Muscle of leg (tissue), 3 donors: ENCODE measurements at regions not wholly inside any gene's neighbourhood (a gene's known extent, or its start where the extent isn't known, plus 50 kb on each side); places are given as distances from the start of the nearest gene placed in this dataset.

Source experiments
- DNase-seq: peaks from one replicate; pipeline ENCODE4 v3.0.0; 2013
- H3K27ac ChIP-seq: one replicate; pipeline ENCODE4 v1.5.1; 2013; ENCODE audit warnings: mild to moderate bottlenecking, low read length, control low read depth
- H3K27me3 ChIP-seq: one replicate; pipeline ENCODE4 v1.6.1; 2013; ENCODE audit warnings: low read length; ENCODE audit not compliant: control insufficient read depth, insufficient read depth
- H3K36me3 ChIP-seq: one replicate; pipeline ENCODE4 v1.6.1; 2013; ENCODE audit warnings: low read length; ENCODE audit not compliant: control insufficient read depth, insufficient read depth
- H3K4me1 ChIP-seq: one replicate; pipeline ENCODE4 v1.6.1; 2013; ENCODE audit warnings: low read length; ENCODE audit not compliant: control insufficient read depth, insufficient read depth
- H3K4me3 ChIP-seq: one replicate; pipeline ENCODE4 v1.5.1; 2013; ENCODE audit warnings: low read length, control low read depth
- H3K9me3 ChIP-seq: replicated peaks from 2 replicates; pipeline ENCODE4 v1.6.1; 2013; ENCODE audit warnings: low read depth, low read length; ENCODE audit not compliant: control insufficient read depth
- WGBS: methylation state at CpG from one replicate; pipeline ENCODE4 v1.1.5; 2013; ENCODE audit warnings: missing lambda C conversion rate; ENCODE audit not compliant: insufficient coverage; 5-methylcytosine and 5-hydroxymethylcytosine counted together

DNA sequence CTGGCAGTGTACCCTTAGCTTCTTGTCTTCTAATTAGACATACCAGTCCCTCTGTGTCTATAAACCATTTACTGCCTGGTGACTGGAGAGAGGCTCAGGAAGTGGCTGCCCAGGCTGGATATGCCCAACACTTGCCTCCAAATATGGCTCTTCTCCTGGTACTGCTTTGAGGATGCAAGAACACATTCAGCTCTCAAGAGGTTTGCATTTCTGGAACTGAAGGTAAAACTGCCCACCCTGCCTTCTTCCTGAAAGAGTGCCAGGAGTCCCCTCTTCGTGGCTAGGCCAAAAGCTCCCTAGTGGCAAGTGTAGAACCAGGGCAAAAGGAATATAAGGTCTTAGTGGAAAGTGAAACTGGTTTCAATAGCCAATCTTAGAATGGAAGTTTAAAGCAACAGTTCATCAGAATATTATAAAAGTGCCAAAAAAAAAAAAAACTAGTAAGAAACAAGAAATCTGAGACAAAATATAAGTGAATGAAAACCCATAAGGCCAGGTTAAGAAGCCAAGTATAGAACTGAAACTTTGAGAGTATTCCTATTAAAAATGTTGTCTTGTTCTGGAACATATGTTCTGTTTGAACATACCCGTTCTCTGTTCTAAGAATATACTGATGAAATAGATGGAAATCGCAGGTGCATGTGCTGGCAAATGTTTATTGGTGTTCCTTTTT is 77.2 kb upstream of the CTTNBP2NL start:
- Histone ChIP-seq H3K4me1 (peaks cover 37% of the 10 kb centered on the region), H3K9me3 (no peaks in the 10 kb centered on the region), H3K4me3 (no peak overlapping the region), H3K36me3 (no peaks in the 10 kb centered on the region), H3K27ac (no peak overlapping the region), H3K27me3 (no peaks in the 10 kb centered on the region)
- DNase-seq, result no peak
- no CpG with 5 or more reads among the region's 3 CpGs for WGBS

DNA sequence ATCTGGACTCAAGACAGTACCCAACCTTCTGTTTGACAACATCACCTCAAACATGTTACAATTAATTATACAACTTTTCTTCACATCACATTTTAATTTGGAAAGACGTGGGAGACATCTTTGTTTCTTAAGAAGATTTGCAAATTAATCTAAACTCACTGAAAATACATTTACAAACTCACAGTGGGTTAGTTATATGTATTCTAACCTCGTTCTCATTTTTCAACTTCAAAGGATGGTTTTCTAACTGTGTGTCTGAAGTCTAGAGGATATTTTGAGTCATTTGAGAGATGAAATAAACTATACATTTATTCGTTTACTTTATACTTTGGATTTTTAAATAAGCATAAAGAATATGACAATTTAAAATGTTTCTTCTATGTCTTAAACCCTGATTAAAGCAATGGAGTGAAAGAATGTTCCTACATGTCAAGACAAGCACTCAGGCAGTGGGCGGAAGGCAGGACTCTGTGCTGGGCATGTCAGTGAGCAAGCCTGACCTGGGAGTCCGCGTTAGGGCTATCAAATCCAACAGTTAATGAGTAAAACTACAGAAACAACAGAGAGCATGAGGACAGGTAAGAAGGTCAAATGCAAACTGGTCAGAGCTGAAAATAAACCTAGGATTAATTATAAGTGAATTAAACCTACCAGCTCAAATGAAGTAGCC is 76.5 kb upstream of the CTTNBP2NL start:
- no peaks in the 10 kb centered on the region for H3K36me3 ChIP-seq
- H3K9me3 ChIP-seq, result no peaks in the 10 kb centered on the region
- peaks cover 40% of the 10 kb centered on the region for H3K4me1 ChIP-seq
- no peak overlapping the region for H3K27ac ChIP-seq
- no peak overlapping the region for H3K4me3 ChIP-seq
- no peak for DNase-seq
- WGBS, result 71% methylated on average over 1 of the region's 6 CpGs
- H3K27me3 ChIP-seq, result no peaks in the 10 kb centered on the region

DNA sequence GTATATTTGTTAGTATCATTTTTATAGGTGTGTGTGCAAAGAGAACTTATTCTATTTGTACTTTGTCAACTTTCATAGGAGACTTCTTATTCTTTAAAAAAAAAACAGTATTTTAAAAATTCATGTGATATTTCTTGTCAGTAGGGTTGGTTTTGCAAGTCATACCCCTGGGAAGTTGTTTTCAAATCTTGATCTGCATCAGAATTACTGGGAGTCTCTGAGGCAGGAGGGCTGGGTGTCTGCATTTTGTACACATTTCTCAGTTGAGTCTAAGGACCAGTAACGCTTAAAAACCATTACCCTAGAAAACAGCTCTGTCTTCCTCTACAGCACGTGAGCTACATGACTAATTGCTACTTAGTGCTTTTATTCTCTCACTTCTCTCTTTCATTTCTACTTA is 76.0 kb upstream of the CTTNBP2NL start:
- WGBS, result no CpG with 5 or more reads among the region's 2 CpGs
- no peak overlapping the region for H3K4me3 ChIP-seq
- H3K9me3 ChIP-seq, result no peaks in the 10 kb centered on the region

DNA sequence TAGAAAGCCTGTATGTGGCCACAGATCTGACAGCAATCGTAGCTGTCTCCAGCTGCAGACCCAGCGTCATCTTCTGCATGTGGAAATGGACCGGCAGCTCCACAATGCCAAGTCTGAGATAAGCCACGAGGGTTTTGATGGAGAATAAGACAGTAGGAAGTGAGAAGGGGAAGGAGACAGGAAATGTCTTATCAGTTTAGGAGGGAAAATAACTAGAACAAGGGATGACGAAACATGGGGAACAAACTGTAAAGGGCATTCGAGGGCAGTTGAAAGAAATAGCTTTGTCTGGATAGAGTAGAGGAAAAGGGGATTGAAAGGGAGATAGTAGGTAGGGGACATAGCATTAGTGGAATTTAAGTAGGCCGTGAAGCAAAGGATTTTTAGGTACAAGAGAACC is 74.0 kb upstream of the CTTNBP2NL start:
- Histone ChIP-seq H3K27me3 (peaks cover 5% of the 10 kb centered on the region), H3K36me3 (no peaks in the 10 kb centered on the region), H3K4me1 (peaks cover 45% of the 10 kb centered on the region), H3K9me3 (no peaks in the 10 kb centered on the region), H3K27ac (no peak overlapping the region), H3K4me3 (no peak overlapping the region)
- 68% methylated on average over 7 of the region's 7 CpGs for WGBS
- no peak for DNase-seq

More for the DNA sequence above, 76.0 kb upstream of the CTTNBP2NL start:
- H3K27ac ChIP-seq, result no peak overlapping the region
- no peak for DNase-seq
- H3K27me3 ChIP-seq, result peaks cover 4% of the 10 kb centered on the region
- H3K4me1 ChIP-seq, result peaks cover 45% of the 10 kb centered on the region
- no peaks in the 10 kb centered on the region for H3K36me3 ChIP-seq

GRCh38 chr1:112322983-112323678 is 72.9 kb upstream of the CTTNBP2NL start:
- Histone ChIP-seq H3K27me3 (peaks cover 5% of the 10 kb centered on the region), H3K4me1 (peaks cover 34% of the 10 kb centered on the region), H3K27ac (no peak overlapping the region), H3K36me3 (no peaks in the 10 kb centered on the region), H3K9me3 (no peaks in the 10 kb centered on the region), H3K4me3 (no peak overlapping the region)
- WGBS, result 57% methylated on average over 1 of the region's 4 CpGs
- DNase-seq, result peak; percentile 40

DNA sequence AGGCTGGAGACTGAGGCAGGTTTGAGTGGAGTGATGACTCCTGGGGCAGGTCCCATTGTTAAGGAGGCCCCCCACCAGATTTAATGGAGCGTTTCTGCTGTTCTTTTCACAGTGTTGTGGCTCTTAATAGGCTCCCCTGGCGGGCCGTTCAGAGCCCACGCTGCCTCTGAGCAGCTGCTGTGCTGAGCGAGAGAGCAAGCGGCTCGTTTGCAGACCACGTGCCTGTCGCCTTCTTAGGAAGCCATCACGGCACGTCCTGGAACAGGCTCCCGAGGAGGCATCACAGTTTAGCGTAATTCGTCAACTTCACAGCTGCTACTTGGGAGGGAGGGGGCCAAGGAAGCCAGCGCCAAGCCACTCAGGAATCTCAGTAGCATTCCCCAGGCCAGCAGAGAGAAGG is 70.5 kb upstream of the CTTNBP2NL start:
- Histone ChIP-seq H3K27me3 (peaks cover 8% of the 10 kb centered on the region), H3K4me3 (no peak overlapping the region), H3K36me3 (no peaks in the 10 kb centered on the region), H3K4me1 (peaks cover 30% of the 10 kb centered on the region), H3K27ac (peak overlapping the region; percentile 60), H3K9me3 (no peaks in the 10 kb centered on the region)
- WGBS, result 12% methylated on average over 15 of the region's 15 CpGs
- DNase-seq, result peak; percentile 80

- H3K9me3 ChIP-seq, result no peaks in the 10 kb centered on the region
- H3K27me3 ChIP-seq, result peaks cover 8% of the 10 kb centered on the region
- no peak overlapping the region for H3K4me3 ChIP-seq
- H3K36me3 ChIP-seq, result no peaks in the 10 kb centered on the region
- no peak overlapping the region for H3K27ac ChIP-seq
- WGBS, result 83% methylated on average over 1 of the region's 3 CpGs
- peaks cover 45% of the 10 kb centered on the region for H3K4me1 ChIP-seq
- no peak for DNase-seq
These were observed 67.4 kb upstream of the CTTNBP2NL start for GRCh38 chr1:112328600-112328999.

GRCh38 chr1:112332176-112333150 is 63.6 kb upstream of the CTTNBP2NL start:
- H3K36me3 ChIP-seq, result no peaks in the 10 kb centered on the region
- H3K4me3 ChIP-seq, result no peak overlapping the region
- DNase-seq, result peak; percentile 96
- H3K27ac ChIP-seq, result peak overlapping the region; percentile 91
- peaks cover 28% of the 10 kb centered on the region for H3K4me1 ChIP-seq
- H3K9me3 ChIP-seq, result no peaks in the 10 kb centered on the region
- no CpG with 5 or more reads among the region's 9 CpGs for WGBS
- peaks cover 4% of the 10 kb centered on the region for H3K27me3 ChIP-seq

DNA sequence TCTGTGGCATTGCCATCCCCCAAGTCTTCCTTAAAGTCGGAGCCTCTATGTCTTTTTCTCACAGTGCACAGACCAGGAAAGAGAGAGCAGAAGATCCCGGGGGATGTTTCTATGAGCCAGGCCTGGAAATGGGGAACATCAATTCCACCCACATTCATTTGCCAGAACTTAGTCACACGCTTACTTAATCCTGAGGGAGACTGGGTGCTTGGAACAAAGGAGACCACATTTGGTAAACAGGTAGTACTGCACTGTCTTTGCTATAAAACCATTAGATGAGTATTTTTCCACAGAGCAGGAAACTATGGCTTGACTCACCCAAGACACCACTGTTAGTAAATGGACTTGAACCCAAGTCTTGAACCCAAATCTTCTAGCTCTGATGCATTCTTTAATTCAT is 60.7 kb upstream of the CTTNBP2NL start:
- Histone ChIP-seq H3K27me3 (peaks cover 6% of the 10 kb centered on the region), H3K36me3 (no peaks in the 10 kb centered on the region)
- WGBS, result no CpG with 5 or more reads among the region's 3 CpGs

More for the DNA sequence above, 60.7 kb upstream of the CTTNBP2NL start:
- H3K4me3 ChIP-seq, result no peak overlapping the region
- peaks cover 28% of the 10 kb centered on the region for H3K4me1 ChIP-seq
- H3K9me3 ChIP-seq, result no peaks in the 10 kb centered on the region
- H3K27ac ChIP-seq, result no peak overlapping the region
- no peak for DNase-seq
